GM12865 (cell line): ENCODE measurements at regions not wholly inside any gene's neighbourhood (a gene's known extent, or its start where the extent isn't known, plus 50 kb on each side); places are given as distances from the start of the nearest gene placed in this dataset.
"Not testable (repeated sequence)": the region's sequence is repeated elsewhere in the genome, so short reads cannot be mapped to it uniquely, and the experiment has no call there.

ENCODE experiments used
- DNase-seq: peaks from one replicate; pipeline ENCODE4 v3.0.0; 2010; ENCODE audit warnings: low read depth
- H3K4me3 ChIP-seq: 2 replicates; pipeline ENCODE4 v1.5.1; 2011; ENCODE audit warnings: mild to moderate bottlenecking, low read depth, low read length, control low read depth
- TF ChIP-seq, protein P1 (sequence below): IDR thresholded peaks from 2 replicates; pipeline ENCODE4 v1.5.1; 2011; ENCODE audit warnings: low read length, control low read depth, low read depth, inconsistent platforms; ENCODE audit not compliant: insufficient read depth; ENCODE audit errors: missing control alignments

DNA sequence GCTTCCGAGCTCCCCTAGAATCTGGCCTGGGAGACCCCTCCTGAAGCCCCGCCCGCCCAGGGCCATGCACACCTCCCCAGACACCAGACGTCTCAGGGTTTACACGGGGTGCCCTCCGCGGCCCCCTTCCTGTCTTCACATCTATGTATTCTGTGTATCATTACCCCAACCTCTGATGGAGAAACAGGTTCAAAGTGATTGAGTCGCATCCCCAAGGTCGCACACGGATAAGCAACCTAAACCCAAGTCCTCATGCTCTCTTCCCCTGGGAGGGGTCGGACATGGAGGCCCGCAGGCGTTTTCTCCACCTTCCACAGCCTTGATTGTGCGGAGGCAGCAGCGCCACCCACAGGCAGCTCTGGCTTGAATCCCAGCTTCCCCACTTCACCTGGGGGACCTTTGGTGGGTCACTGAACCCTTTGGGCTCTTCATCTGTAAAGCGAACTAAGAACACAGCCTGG, 237.3 kb downstream of the BCL11B start:
- no peak overlapping the region for H3K4me3 ChIP-seq
- TF ChIP-seq, protein P1, sequence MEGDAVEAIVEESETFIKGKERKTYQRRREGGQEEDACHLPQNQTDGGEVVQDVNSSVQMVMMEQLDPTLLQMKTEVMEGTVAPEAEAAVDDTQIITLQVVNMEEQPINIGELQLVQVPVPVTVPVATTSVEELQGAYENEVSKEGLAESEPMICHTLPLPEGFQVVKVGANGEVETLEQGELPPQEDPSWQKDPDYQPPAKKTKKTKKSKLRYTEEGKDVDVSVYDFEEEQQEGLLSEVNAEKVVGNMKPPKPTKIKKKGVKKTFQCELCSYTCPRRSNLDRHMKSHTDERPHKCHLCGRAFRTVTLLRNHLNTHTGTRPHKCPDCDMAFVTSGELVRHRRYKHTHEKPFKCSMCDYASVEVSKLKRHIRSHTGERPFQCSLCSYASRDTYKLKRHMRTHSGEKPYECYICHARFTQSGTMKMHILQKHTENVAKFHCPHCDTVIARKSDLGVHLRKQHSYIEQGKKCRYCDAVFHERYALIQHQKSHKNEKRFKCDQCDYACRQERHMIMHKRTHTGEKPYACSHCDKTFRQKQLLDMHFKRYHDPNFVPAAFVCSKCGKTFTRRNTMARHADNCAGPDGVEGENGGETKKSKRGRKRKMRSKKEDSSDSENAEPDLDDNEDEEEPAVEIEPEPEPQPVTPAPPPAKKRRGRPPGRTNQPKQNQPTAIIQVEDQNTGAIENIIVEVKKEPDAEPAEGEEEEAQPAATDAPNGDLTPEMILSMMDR: no peak
- DNase-seq: no peak

DNA sequence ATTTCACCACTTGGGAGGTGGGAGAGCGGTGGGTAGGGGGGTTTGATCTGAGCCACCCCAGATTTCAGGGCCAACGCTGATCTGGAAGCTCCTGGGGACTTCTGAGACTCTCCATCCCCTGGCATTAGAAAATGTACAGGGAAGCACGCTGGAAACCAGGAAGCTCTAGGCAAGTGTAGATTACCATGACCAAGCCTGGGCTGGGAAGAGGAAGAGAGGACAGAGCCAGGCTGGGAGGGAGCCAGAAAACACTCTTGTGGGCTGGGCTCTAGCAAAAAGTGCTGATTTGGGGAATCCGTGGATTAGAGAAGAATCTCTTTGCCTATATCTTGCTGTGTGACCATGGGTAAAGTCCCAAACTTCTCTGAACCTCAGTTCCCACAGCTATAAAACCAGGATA, 236.7 kb downstream of the BCL11B start:
- no peak for DNase-seq
- no peak overlapping the region for H3K4me3 ChIP-seq
- TF ChIP-seq, protein P1: no peak

DNA sequence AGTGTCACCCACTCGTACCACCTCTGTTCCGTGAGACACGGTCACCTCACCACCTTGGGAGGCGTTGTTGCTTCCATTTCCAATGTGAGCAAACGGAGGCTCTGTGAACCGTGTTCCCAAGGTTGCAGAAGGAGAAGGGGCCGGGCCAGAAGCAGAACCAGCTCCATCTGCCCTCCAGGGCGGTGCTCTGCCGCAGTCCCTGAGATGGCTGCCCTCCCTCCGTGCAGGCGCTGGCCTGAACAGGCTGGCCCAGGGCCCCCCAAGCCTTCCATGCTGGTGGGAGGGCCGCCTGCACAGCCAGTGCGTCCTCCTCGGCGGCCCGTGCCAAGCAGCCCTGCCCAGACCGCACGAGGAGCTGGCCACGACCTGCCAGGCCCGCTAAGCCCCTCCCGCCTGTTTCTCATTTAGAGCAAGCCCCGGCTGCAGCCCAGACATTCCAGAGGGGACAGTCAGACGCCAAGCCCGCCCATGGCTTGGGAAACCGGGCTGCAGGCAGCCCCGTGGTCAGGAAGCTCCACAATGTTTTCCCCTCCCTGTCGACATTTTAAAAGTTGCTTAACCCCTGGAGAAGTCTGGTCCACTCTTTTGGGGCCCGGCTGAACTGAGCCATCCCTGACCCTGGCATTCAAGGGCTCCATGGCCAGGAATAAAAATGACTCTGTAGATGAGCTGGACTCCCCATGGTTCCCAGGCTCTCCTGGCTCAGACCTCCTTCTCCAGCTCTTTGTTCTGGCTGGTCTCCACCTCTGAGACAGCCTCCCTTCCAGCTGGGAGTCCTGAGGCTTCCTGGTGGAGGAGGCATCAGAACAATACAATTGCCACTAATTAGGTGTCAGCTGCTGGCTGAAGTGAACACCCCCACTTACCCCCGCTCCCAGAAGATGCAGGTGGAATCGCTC, 236.0 kb downstream of the BCL11B start:
- TF ChIP-seq, protein P1: no peak
- no peak for DNase-seq
- H3K4me3 ChIP-seq: no peak overlapping the region

DNA sequence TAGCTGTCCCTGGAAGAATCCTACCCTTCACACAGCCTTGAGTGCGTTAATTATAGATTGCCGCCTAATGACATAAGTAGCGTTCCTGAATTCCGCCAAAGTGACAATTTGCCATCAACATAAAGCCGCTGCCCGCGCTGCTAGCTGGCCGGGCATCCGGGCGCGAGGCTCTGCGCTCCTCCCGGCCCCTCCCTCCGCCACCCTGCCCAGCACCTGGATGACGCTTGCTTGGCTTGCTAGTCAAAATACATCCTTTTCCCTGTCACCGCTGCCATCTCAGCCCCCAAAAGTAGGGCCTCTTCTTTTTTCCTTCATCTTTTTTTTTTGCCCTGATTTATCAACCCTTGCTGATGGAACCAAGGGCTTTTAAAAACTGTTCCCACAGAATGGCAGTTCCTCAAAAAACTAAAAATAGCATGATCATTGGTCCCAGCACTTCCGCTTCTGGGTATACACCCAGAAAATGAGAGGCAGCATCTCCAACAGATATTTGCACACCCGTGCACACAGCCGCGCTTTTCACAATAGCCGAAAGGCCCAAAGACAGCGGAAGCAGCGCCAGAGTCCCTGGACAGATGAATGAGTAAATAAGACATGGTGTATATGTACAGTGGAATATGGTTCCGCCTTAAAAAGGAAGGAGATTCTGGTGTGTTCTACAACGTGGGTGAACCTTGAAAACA, 235.2 kb downstream of the BCL11B start:
- DNase-seq: no peak
- TF ChIP-seq, protein P1: no peak
- no peak overlapping the region for H3K4me3 ChIP-seq

DNA sequence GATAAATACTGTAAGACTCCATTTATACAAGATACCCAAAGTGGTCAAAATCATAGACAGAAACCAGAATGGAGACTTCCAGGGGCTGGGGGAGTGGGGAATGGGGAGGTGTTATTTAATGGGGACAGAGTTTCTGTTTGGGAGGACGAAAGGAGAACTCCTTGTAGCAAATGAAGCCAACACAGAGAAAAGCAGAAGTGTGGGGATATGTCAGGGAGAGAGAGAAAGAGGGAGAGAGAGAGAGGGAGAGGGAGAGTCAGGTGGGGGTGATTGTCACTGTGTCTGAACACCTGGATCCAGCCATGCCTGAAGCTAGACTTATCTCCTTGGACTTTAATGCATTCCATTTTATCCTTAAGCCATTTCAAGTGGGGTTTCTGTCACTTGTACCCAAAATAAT, 234.7 kb downstream of the BCL11B start:
- not testable (repeated sequence) for H3K4me3 ChIP-seq, DNase-seq

DNA sequence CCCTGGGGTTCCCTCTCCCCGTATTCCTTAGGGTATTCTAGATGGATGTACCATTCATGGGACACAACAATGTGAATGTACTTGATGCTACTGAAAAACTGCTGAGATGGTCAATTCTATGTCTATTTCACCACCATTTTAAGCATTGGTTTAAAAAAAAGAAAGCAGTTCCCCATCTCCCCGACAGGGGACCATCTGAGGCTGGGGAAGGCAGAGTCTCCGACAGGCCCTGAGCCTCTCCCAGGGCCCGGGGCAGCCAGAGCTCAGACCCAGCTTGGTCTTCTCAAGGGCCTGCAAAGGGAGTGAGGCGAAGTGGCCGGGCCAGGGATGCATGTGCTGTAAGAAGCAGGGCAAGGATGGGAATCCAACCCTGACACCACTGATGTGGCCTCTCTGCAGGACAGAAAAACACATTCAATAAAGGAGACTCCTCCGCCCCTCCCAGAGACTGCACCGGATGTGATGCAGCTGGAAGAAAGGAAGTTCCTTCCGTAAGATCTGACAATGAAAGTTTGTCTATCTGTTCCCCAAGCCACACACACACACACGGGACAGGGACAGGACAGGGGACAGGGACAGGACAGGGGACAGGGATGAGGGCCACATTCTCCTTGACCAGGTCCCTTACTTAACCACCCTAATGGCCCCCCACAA, 234.1 kb downstream of the BCL11B start:
- no peak for DNase-seq
- H3K4me3 ChIP-seq: no peak overlapping the region
- TF ChIP-seq, protein P1: no peak

DNA sequence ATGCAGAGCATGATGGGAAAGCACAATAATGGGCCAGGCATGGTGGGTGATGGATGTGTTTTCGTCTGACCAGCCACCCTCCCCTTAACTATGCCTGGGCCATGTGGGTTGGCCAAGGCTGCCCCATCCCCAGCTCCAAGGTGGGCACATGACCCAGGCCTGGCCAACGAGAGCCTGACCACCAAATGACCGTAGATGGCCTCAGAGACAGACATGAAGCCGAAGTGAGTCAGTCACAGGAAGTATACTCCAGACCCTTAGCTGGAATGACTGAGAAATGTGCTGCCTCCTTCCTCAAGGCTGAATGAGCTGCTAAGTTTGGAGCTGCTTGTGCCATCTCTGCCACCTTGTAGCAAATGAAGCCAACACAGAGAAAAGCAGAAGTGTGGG, 233.6 kb downstream of the BCL11B start:
- DNase-seq: no peak
- TF ChIP-seq, protein P1: no peak

More for the DNA sequence above, 233.6 kb downstream of the BCL11B start:
- H3K4me3 ChIP-seq: no peak overlapping the region
